HepG2 (cell line): ENCODE measurements at regions not wholly inside any gene's neighbourhood (a gene's known extent, or its start where the extent isn't known, plus 50 kb on each side); places are given as distances from the start of the nearest gene placed in this dataset.

Experiments used
- ATAC-seq: fragments of 200-7000 bp; cut with Tn5 transposase; 3 replicates; pipeline ENCODE4 v1.9.1; 2020; ENCODE audit warnings: mild to moderate bottlenecking, moderate library complexity
- BruUV-seq: library from RNA; stranded (reverse); fragments of 400-500 nt; replicated peaks from 2 replicates; lab custom pipeline; 2021; lab: Mats Ljungman, UMichigan
- CTCF ChIA-PET: fragments of 300-600 bp; formaldehyde crosslinking; extraction: SDS; loops from one replicate; lab custom pipeline; 2021; ENCODE audit warnings: low total read pairs, inconsistent platforms, low intra/inter-chr PET ratio; lab: Yijun Ruan, JAX
- POLR2A ChIA-PET: fragments of 350-600 bp; sonication (Branson Sonifier 250); formaldehyde crosslinking; loops from one replicate; lab custom pipeline; 2020; ENCODE audit warnings: antibody characterized with exemption, inconsistent platforms; lab: Yijun Ruan, JAX
- DNase-seq: peaks from one replicate; pipeline ENCODE4 v3.0.0-alpha.2; 2015; ENCODE audit warnings: low spot score
- FAIRE-seq: peaks from 3 replicates; lab custom pipeline; 2011; peaks lifted over from hg19 to GRCh38; lab: Jason Lieb, UNC
- H2AFZ ChIP-seq: one replicate; pipeline ENCODE4 v1.6.1; 2011; ENCODE audit warnings: low read length, inconsistent platforms
- H3K27ac ChIP-seq: fragments of 300-600 bp; 3 replicates; pipeline ENCODE4 v1.8.0; 2011; ENCODE audit warnings: mixed run types, mild to moderate bottlenecking, mixed read lengths, low read length, inconsistent platforms; ENCODE audit not compliant: insufficient read depth; ENCODE audit errors: extremely low read length
- H3K27me3 ChIP-seq, 2 experiments: fragments of 200-600 bp in 1 of 2; 2 replicates in 1 of 2; 3 replicates in 1 of 2; pipeline versions ENCODE4 v1.6.0 to v1.8.0; 2011; ENCODE audit warnings: low read length in 2 of 2, mild to moderate bottlenecking in 2 of 2, moderate library complexity in 2 of 2, inconsistent platforms in 1 of 2; ENCODE audit not compliant: insufficient read depth in 2 of 2, control insufficient read depth in 1 of 2
- H3K36me3 ChIP-seq, 2 experiments: fragments of 200-600 bp in 1 of 2; replicated peaks in 1 of 2; 2 replicates in 1 of 2; 3 replicates in 1 of 2; pipeline versions ENCODE4 v1.5.1 to v1.8.0; 2011; ENCODE audit warnings: low read length in 2 of 2, inconsistent platforms in 1 of 2; ENCODE audit not compliant: insufficient read depth in 2 of 2, control insufficient read depth in 1 of 2
- H3K4me1 ChIP-seq: 2 replicates; pipeline ENCODE4 v1.5.1; 2012; ENCODE audit warnings: low read length, inconsistent platforms; ENCODE audit not compliant: insufficient read depth
- H3K4me2 ChIP-seq: 2 replicates; pipeline ENCODE4 v1.6.0; 2011; ENCODE audit warnings: low read depth, low read length, inconsistent platforms
- H3K4me3 ChIP-seq, 3 experiments: fragments of 200-600 bp in 1 of 3; sonication (generic), shearing (Covaris generic) in 1 of 3; replicated peaks in 1 of 3; 2 replicates each; pipeline ENCODE4 v1.5.1; 2011 to 2016; ENCODE audit warnings: low read length in 3 of 3, inconsistent platforms in 2 of 3, low read depth in 2 of 3, mild to moderate bottlenecking in 2 of 3, control low read depth in 1 of 3, mixed read lengths in 1 of 3; ENCODE audit not compliant: insufficient read depth in 1 of 3
- H3K79me2 ChIP-seq: one replicate; pipeline ENCODE4 v1.6.1; 2011; ENCODE audit warnings: low read length, inconsistent platforms; ENCODE audit not compliant: insufficient read depth
- H3K9ac ChIP-seq: 2 replicates; pipeline ENCODE4 v1.6.0; 2011; ENCODE audit warnings: mild to moderate bottlenecking, low read depth, low read length, inconsistent platforms; ENCODE audit not compliant: insufficient read depth
- H3K9me3 ChIP-seq: 2 replicates; pipeline ENCODE4 v1.5.1; 2012; ENCODE audit warnings: mild to moderate bottlenecking, low read length
- H4K20me1 ChIP-seq: 2 replicates; pipeline ENCODE4 v1.6.0; 2011; ENCODE audit warnings: inconsistent platforms, mild to moderate bottlenecking, low read length, moderate library complexity; ENCODE audit not compliant: insufficient read depth
- EHMT2 ChIP-seq: fragments of 200-600 bp; sonication (generic); IDR thresholded peaks from 2 replicates; pipeline ENCODE4 v1.7.0; 2017; ENCODE audit warnings: antibody characterized with exemption, low read depth, low read length, borderline replicate concordance
- HNRNPLL ChIP-seq: fragments of 200-400 bp; formaldehyde crosslinking; IDR thresholded peaks from 2 replicates; pipeline ENCODE4 v1.6.1; 2017; ENCODE audit warnings: mild to moderate bottlenecking, low read depth, low read length; ENCODE audit not compliant: poor library complexity, severe bottlenecking
- MXI1 ChIP-seq: IDR thresholded peaks from 3 replicates; pipeline ENCODE4 v1.6.1; 2012; ENCODE audit warnings: low read depth, low read length, inconsistent platforms, borderline replicate concordance
- RBM22 ChIP-seq: fragments of 200-400 bp; formaldehyde crosslinking; optimal IDR thresholded peaks from 2 replicates; pipeline ENCODE3; 2017; ENCODE audit warnings: mild to moderate bottlenecking, low read length, moderate library complexity
- RFX1 ChIP-seq: fragments of 450-650 bp; IDR thresholded peaks from 2 replicates; pipeline ENCODE4 v1.6.1; 2017
- RFX3 ChIP-seq: IDR thresholded peaks from 2 replicates; pipeline ENCODE4 v1.6.1; 2016; ENCODE audit warnings: missing biosample characterization, missing genetic modification reagents
- SAP130 ChIP-seq: IDR thresholded peaks from 2 replicates; pipeline ENCODE4 v1.6.1; 2016; ENCODE audit warnings: low read depth
- U2AF2 ChIP-seq: fragments of 200-400 bp; formaldehyde crosslinking; IDR thresholded peaks from 2 replicates; pipeline ENCODE4 v1.6.1; 2017; ENCODE audit warnings: low read depth, mild to moderate bottlenecking, low read length
- WGBS: methylation state at CpG from one replicate; pipeline ENCODE4 v1.1.6; 2017; ENCODE audit warnings: low lambda C conversion rate; 5-methylcytosine and 5-hydroxymethylcytosine counted together
- in situ Hi-C: cut with HindIII; loops from 2 replicates; pipeline ENCODE4 v1.10.0; 2017; ENCODE audit warnings: low pct_unique_long_range_greater_than_20kb; ENCODE audit not compliant: extremely low pct_ligation_motif_present
- intact Hi-C: fragments of 100-400 bp; cut with micrococcal nuclease; formaldehyde crosslinking; loops from one replicate; pipeline ENCODE4 v1.10.0; 2022; ENCODE audit not compliant: unreplicated experiment
- TF ChIP-seq, protein P1 (sequence below): sonication (generic); formaldehyde crosslinking; IDR thresholded peaks from 2 replicates; pipeline ENCODE4 v1.5.1; 2020; ENCODE audit warnings: missing genetic modification reagents, mild to moderate bottlenecking, borderline replicate concordance
- TF ChIP-seq, protein P2 (sequence below): sonication (generic); formaldehyde crosslinking; IDR thresholded peaks from 2 replicates; pipeline ENCODE4 v1.5.0; 2020; ENCODE audit warnings: mild to moderate bottlenecking, missing genetic modification reagents, borderline replicate concordance
- TF ChIP-seq, protein P3 (sequence below): sonication (generic); formaldehyde crosslinking; IDR thresholded peaks from 2 replicates; pipeline ENCODE4 v1.4.0; 2020; ENCODE audit warnings: low read depth, mild to moderate bottlenecking, missing genetic modification reagents

DNA sequence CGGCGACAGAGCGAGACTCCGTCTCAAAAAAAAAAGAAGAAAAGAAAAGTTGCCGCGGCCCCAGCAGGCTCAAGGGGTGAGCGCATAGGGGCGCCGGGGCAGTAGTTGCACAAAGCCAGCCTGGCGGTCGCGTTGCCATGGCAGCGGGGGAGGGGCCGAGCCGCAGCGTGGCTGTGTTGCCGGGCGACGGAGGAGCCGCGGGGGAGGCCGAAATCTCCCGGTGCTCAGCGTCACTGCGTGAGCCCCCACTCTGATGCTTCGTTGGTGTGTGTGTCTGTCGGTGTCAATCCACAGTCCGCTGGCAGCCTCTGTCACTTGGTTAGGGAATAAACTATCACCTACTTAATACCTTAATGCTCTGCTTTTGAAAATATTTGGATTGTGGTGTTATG is 82.9 kb upstream of the C1QTNF9B start:
- Histone ChIP-seq H3K4me3 (peak overlapping the region in 2 of 3 experiments; percentile 23 to 66; a peak in 3 of 6 replicates), H3K9me3 (no peaks in the 10 kb centered on the region), H4K20me1 (no peaks in the 10 kb centered on the region), H3K79me2 (no peaks in the 10 kb centered on the region), H3K27me3 (peaks cover 2 to 54% of the 10 kb centered on the region in 2 experiments; a peak in 4 of 5 replicates), H2AFZ (no peak overlapping the region), H3K4me1 (peaks cover 15% of the 10 kb centered on the region), H3K27ac (no peak overlapping the region), H3K4me2 (peak overlapping the region; percentile 73), H3K9ac (no peak overlapping the region), H3K36me3 (no peaks in the 10 kb centered on the region)
- in situ Hi-C loops = no loop called here
- DNase-seq (peak; percentile 12), ATAC-seq (peak; percentile 89), FAIRE-seq (no peak)
- WGBS = 4% methylated on average over 16 of the region's 28 CpGs
- no TSS peak for BruUV-seq
- intact Hi-C loops = no loop called here
- TF ChIP-seq, protein P1, sequence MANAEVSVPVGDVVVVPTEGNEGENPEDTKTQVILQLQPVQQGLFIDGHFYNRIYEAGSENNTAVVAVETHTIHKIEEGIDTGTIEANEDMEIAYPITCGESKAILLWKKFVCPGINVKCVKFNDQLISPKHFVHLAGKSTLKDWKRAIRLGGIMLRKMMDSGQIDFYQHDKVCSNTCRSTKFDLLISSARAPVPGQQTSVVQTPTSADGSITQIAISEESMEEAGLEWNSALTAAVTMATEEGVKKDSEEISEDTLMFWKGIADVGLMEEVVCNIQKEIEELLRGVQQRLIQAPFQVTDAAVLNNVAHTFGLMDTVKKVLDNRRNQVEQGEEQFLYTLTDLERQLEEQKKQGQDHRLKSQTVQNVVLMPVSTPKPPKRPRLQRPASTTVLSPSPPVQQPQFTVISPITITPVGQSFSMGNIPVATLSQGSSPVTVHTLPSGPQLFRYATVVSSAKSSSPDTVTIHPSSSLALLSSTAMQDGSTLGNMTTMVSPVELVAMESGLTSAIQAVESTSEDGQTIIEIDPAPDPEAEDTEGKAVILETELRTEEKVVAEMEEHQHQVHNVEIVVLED (CRISPR knock-in tag) = no peak
- TF ChIP-seq U2AF2 = 0 out of 2 replicates have a peak, but pooled peaks have one; percentile 66
- peak; percentile 74 for TF ChIP-seq RBM22
- TF ChIP-seq, protein P2, sequence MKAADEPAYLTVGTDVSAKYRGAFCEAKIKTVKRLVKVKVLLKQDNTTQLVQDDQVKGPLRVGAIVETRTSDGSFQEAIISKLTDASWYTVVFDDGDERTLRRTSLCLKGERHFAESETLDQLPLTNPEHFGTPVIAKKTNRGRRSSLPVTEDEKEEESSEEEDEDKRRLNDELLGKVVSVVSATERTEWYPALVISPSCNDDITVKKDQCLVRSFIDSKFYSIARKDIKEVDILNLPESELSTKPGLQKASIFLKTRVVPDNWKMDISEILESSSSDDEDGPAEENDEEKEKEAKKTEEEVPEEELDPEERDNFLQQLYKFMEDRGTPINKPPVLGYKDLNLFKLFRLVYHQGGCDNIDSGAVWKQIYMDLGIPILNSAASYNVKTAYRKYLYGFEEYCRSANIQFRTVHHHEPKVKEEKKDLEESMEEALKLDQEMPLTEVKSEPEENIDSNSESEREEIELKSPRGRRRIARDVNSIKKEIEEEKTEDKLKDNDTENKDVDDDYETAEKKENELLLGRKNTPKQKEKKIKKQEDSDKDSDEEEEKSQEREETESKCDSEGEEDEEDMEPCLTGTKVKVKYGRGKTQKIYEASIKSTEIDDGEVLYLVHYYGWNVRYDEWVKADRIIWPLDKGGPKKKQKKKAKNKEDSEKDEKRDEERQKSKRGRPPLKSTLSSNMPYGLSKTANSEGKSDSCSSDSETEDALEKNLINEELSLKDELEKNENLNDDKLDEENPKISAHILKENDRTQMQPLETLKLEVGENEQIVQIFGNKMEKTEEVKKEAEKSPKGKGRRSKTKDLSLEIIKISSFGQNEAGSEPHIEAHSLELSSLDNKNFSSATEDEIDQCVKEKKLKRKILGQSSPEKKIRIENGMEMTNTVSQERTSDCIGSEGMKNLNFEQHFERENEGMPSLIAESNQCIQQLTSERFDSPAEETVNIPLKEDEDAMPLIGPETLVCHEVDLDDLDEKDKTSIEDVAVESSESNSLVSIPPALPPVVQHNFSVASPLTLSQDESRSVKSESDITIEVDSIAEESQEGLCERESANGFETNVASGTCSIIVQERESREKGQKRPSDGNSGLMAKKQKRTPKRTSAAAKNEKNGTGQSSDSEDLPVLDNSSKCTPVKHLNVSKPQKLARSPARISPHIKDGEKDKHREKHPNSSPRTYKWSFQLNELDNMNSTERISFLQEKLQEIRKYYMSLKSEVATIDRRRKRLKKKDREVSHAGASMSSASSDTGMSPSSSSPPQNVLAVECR (CRISPR knock-in tag) = peak; percentile 42; the same call in 1 of the 2 replicates
- TF ChIP-seq RFX1 = peak; percentile 84
- TF ChIP-seq EHMT2 = no peak
- peak; percentile 91 for TF ChIP-seq RFX3 (CRISPR knock-in tag)
- peak; percentile 48 for TF ChIP-seq SAP130 (CRISPR knock-in tag)
- TF ChIP-seq, protein P3, sequence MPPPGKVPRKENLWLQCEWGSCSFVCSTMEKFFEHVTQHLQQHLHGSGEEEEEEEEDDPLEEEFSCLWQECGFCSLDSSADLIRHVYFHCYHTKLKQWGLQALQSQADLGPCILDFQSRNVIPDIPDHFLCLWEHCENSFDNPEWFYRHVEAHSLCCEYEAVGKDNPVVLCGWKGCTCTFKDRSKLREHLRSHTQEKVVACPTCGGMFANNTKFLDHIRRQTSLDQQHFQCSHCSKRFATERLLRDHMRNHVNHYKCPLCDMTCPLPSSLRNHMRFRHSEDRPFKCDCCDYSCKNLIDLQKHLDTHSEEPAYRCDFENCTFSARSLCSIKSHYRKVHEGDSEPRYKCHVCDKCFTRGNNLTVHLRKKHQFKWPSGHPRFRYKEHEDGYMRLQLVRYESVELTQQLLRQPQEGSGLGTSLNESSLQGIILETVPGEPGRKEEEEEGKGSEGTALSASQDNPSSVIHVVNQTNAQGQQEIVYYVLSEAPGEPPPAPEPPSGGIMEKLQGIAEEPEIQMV = no peak
- TF ChIP-seq HNRNPLL = peak; percentile 18
- peak; percentile 66; the same call in 1 of the 3 replicates for TF ChIP-seq MXI1
- POLR2A ChIA-PET = no interaction called here
- CTCF ChIA-PET = interaction anchor here (1.1 kb wide), 1 partner anchor 240 kb away, joined by 3 read pairs; no protein-coding TSS in a partner anchor
